ENCODE measurements at regions not wholly inside any gene's neighbourhood (a gene's known extent, or its start where the extent isn't known, plus 50 kb on each side); places are given as distances from the start of the nearest gene placed in this dataset.
"Not testable (repeated sequence)": the region's sequence is repeated elsewhere in the genome, so short reads cannot be mapped to it uniquely, and the experiment has no call there.

- Histone ChIP-seq H3K23ac (ENCODE audit: low read depth, low read length, poor library complexity) (no peak overlapping the region), H3K27me3 (ENCODE audit: control insufficient read depth in 3 of 3, insufficient read depth in 3 of 3, low read depth in 1 of 3, low read length in 3 of 3) (no peaks in the 10 kb centered on the region), H3K14ac (ENCODE audit: low read length) (no peak overlapping the region), H3K18ac (ENCODE audit: low read length) (no peak overlapping the region), H3K4me2 (ENCODE audit: insufficient read depth, low read length, poor library complexity, severe bottlenecking) (no peak overlapping the region), H3K9ac (ENCODE audit: low read depth, low read length, poor library complexity) (no peak overlapping the region), H2BK120ac (ENCODE audit: low read depth, low read length) (no peak overlapping the region), H2AFZ (ENCODE audit: low read length) (no peak overlapping the region), H3K36me3 (replicated peaks in 1 of 2; ENCODE audit: control insufficient read depth in 2 of 2, insufficient read depth in 2 of 2, low read length in 2 of 2) (no peaks in the 10 kb centered on the region), H2AK5ac (ENCODE audit: low read depth, low read length) (no peak overlapping the region), H2BK12ac (ENCODE audit: low read length) (no peak overlapping the region), H3K4me1 (ENCODE audit: control insufficient read depth in 2 of 2, insufficient read depth in 1 of 2, low read depth in 1 of 2, low read length in 2 of 2) (no peaks in the 10 kb centered on the region), H3K27ac (replicated peaks; ENCODE audit: low read length) (no peak overlapping the region), H2BK15ac (ENCODE audit: low read length) (no peak overlapping the region), H4K8ac (ENCODE audit: low read depth, low read length) (no peak overlapping the region), H4K91ac (ENCODE audit: low read depth, low read length, poor library complexity) (no peak overlapping the region), H3K4me3 (ENCODE audit: low read length in 2 of 2) (no peak overlapping the region), H3K4ac (ENCODE audit: low read length) (no peak overlapping the region), H3K79me1 (ENCODE audit: low read depth, low read length) (no peaks in the 10 kb centered on the region), H2BK5ac (ENCODE audit: low read length) (no peak overlapping the region), H3K9me3 (replicated peaks in 1 of 2; ENCODE audit: control insufficient read depth in 2 of 2, insufficient read depth in 1 of 2, low read depth in 1 of 2, low read length in 2 of 2) (no peaks in the 10 kb centered on the region)
- no CpG with 5 or more reads among the region's 4 CpGs for WGBS, 2 donors (ENCODE audit: extremely low coverage in 2 of 2, insufficient read length in 2 of 2, insufficient replicate concordance in 1 of 2)
- DNase-seq (ENCODE audit: low spot score) = no peak
Measured at GRCh38 chr2:117336496-117336895, 478.0 kb upstream of the DDX18 start.

- H3K4me2 ChIP-seq (ENCODE audit: insufficient read depth, low read length, poor library complexity, severe bottlenecking) = not testable (repeated sequence)
Measured at GRCh38 chr2:117337981-117338380, 476.5 kb upstream of the DDX18 start.

GRCh38 chr2:117339980-117340379, 474.5 kb upstream of the DDX18 start:
- H3K27me3 ChIP-seq (ENCODE audit: control insufficient read depth in 3 of 3, insufficient read depth in 3 of 3, low read depth in 1 of 3, low read length in 3 of 3) = no peaks in the 10 kb centered on the region
- no peaks in the 10 kb centered on the region for H3K4me1 ChIP-seq (ENCODE audit: control insufficient read depth in 2 of 2, insufficient read depth in 1 of 2, low read depth in 1 of 2, low read length in 2 of 2)
- no peak overlapping the region for H2AFZ ChIP-seq (ENCODE audit: low read length)
- no peak overlapping the region for H3K23ac ChIP-seq (ENCODE audit: low read depth, low read length, poor library complexity)
- H3K4me2 ChIP-seq (ENCODE audit: insufficient read depth, low read length, poor library complexity, severe bottlenecking) = no peak overlapping the region
- H3K9ac ChIP-seq (ENCODE audit: low read depth, low read length, poor library complexity) = no peak overlapping the region
- H3K18ac ChIP-seq (ENCODE audit: low read length) = no peak overlapping the region
- no peaks in the 10 kb centered on the region for H3K36me3 ChIP-seq (replicated peaks in 1 of 2; ENCODE audit: control insufficient read depth in 2 of 2, insufficient read depth in 2 of 2, low read length in 2 of 2)
- H3K9me3 ChIP-seq (replicated peaks in 1 of 2; ENCODE audit: control insufficient read depth in 2 of 2, insufficient read depth in 1 of 2, low read depth in 1 of 2, low read length in 2 of 2) = no peaks in the 10 kb centered on the region
- H2AK5ac ChIP-seq (ENCODE audit: low read depth, low read length) = no peak overlapping the region
- H2BK5ac ChIP-seq (ENCODE audit: low read length) = no peak overlapping the region
- H2BK15ac ChIP-seq (ENCODE audit: low read length) = no peak overlapping the region
- no peak overlapping the region for H3K27ac ChIP-seq (replicated peaks; ENCODE audit: low read length)
- no peak overlapping the region for H3K4me3 ChIP-seq (ENCODE audit: low read length in 2 of 2)
- H4K8ac ChIP-seq (ENCODE audit: low read depth, low read length) = no peak overlapping the region
- H3K79me1 ChIP-seq (ENCODE audit: low read depth, low read length) = no peaks in the 10 kb centered on the region
- H2BK12ac ChIP-seq (ENCODE audit: low read length) = no peak overlapping the region
- H3K14ac ChIP-seq (ENCODE audit: low read length) = no peak overlapping the region
- no peak overlapping the region for H2BK120ac ChIP-seq (ENCODE audit: low read depth, low read length)
- no CpG with 5 or more reads among the region's 3 CpGs for WGBS, 2 donors (ENCODE audit: extremely low coverage in 2 of 2, insufficient read length in 2 of 2, insufficient replicate concordance in 1 of 2)
- DNase-seq (ENCODE audit: low spot score) = no peak
- no peak overlapping the region for H4K91ac ChIP-seq (ENCODE audit: low read depth, low read length, poor library complexity)
- H3K4ac ChIP-seq (ENCODE audit: low read length) = no peak overlapping the region

More at GRCh38 chr2:117337981-117338380, 476.5 kb upstream of the DDX18 start:
- H3K9ac ChIP-seq (ENCODE audit: low read depth, low read length, poor library complexity); H2BK12ac ChIP-seq (ENCODE audit: low read length); H3K4ac ChIP-seq (ENCODE audit: low read length); H3K14ac ChIP-seq (ENCODE audit: low read length); H3K9me3 ChIP-seq (replicated peaks in 1 of 2; ENCODE audit: control insufficient read depth in 2 of 2, insufficient read depth in 1 of 2, low read depth in 1 of 2, low read length in 2 of 2); H3K18ac ChIP-seq (ENCODE audit: low read length); H2BK5ac ChIP-seq (ENCODE audit: low read length); H3K27ac ChIP-seq (replicated peaks; ENCODE audit: low read length); H3K4me3 ChIP-seq (ENCODE audit: low read length in 2 of 2); H3K27me3 ChIP-seq (ENCODE audit: control insufficient read depth in 3 of 3, insufficient read depth in 3 of 3, low read depth in 1 of 3, low read length in 3 of 3); H4K8ac ChIP-seq (ENCODE audit: low read depth, low read length); H4K91ac ChIP-seq (ENCODE audit: low read depth, low read length, poor library complexity); H2AK5ac ChIP-seq (ENCODE audit: low read depth, low read length); H3K36me3 ChIP-seq (replicated peaks in 1 of 2; ENCODE audit: control insufficient read depth in 2 of 2, insufficient read depth in 2 of 2, low read length in 2 of 2); H2BK15ac ChIP-seq (ENCODE audit: low read length); DNase-seq (ENCODE audit: low spot score); H3K4me1 ChIP-seq (ENCODE audit: control insufficient read depth in 2 of 2, insufficient read depth in 1 of 2, low read depth in 1 of 2, low read length in 2 of 2); H3K79me1 ChIP-seq (ENCODE audit: low read depth, low read length); H2AFZ ChIP-seq (ENCODE audit: low read length); H2BK120ac ChIP-seq (ENCODE audit: low read depth, low read length); H3K23ac ChIP-seq (ENCODE audit: low read depth, low read length, poor library complexity): not testable (repeated sequence)
- no CpG with 5 or more reads among the region's 3 CpGs for WGBS, 2 donors (ENCODE audit: extremely low coverage in 2 of 2, insufficient read length in 2 of 2, insufficient replicate concordance in 1 of 2)

GRCh38 chr2:117341690-117342089, 472.8 kb upstream of the DDX18 start:
- no peaks in the 10 kb centered on the region for H3K79me1 ChIP-seq (ENCODE audit: low read depth, low read length)
- H3K18ac ChIP-seq (ENCODE audit: low read length) = no peak overlapping the region
- no peak overlapping the region for H2BK15ac ChIP-seq (ENCODE audit: low read length)
- no peak overlapping the region for H4K91ac ChIP-seq (ENCODE audit: low read depth, low read length, poor library complexity)
- no peaks in the 10 kb centered on the region for H3K27me3 ChIP-seq (ENCODE audit: control insufficient read depth in 3 of 3, insufficient read depth in 3 of 3, low read depth in 1 of 3, low read length in 3 of 3)
- H3K14ac ChIP-seq (ENCODE audit: low read length) = no peak overlapping the region
- peaks cover 0 to 9% of the 10 kb centered on the region in 2 donors for H3K4me1 ChIP-seq (ENCODE audit: control insufficient read depth in 2 of 2, insufficient read depth in 1 of 2, low read depth in 1 of 2, low read length in 2 of 2)
- H4K8ac ChIP-seq (ENCODE audit: low read depth, low read length) = no peak overlapping the region
- H3K27ac ChIP-seq (replicated peaks; ENCODE audit: low read length) = no peak overlapping the region
- H2BK5ac ChIP-seq (ENCODE audit: low read length) = no peak overlapping the region
- H3K9ac ChIP-seq (ENCODE audit: low read depth, low read length, poor library complexity) = no peak overlapping the region
- no peak overlapping the region for H3K4me3 ChIP-seq (ENCODE audit: low read length in 2 of 2)
- no peak overlapping the region for H2AK5ac ChIP-seq (ENCODE audit: low read depth, low read length)
- no peak overlapping the region for H2AFZ ChIP-seq (ENCODE audit: low read length)
- no peak overlapping the region for H2BK120ac ChIP-seq (ENCODE audit: low read depth, low read length)
- H3K9me3 ChIP-seq (replicated peaks in 1 of 2; ENCODE audit: control insufficient read depth in 2 of 2, insufficient read depth in 1 of 2, low read depth in 1 of 2, low read length in 2 of 2) = no peaks in the 10 kb centered on the region
- WGBS, 2 donors (ENCODE audit: extremely low coverage in 2 of 2, insufficient read length in 2 of 2, insufficient replicate concordance in 1 of 2) = no CpG with 5 or more reads among the region's 5 CpGs
- no peak overlapping the region for H3K4ac ChIP-seq (ENCODE audit: low read length)
- no peak for DNase-seq (ENCODE audit: low spot score)
- no peak overlapping the region for H3K4me2 ChIP-seq (ENCODE audit: insufficient read depth, low read length, poor library complexity, severe bottlenecking)
- H3K36me3 ChIP-seq (replicated peaks in 1 of 2; ENCODE audit: control insufficient read depth in 2 of 2, insufficient read depth in 2 of 2, low read length in 2 of 2) = no peaks in the 10 kb centered on the region
- H2BK12ac ChIP-seq (ENCODE audit: low read length) = no peak overlapping the region
- no peak overlapping the region for H3K23ac ChIP-seq (ENCODE audit: low read depth, low read length, poor library complexity)

Measured in neuronal stem cell (in vitro differentiated cells).